Peyer's patch (tissue), 4 donors: ENCODE measurements at regions not wholly inside any gene's neighbourhood (a gene's known extent, or its start where the extent isn't known, plus 50 kb on each side); places are given as distances from the start of the nearest gene placed in this dataset.

Source experiments
- POLR2A ChIP-seq, 2 donors: fragments of 450-650 bp; IDR thresholded peaks; one replicate each; pipeline ENCODE4 v1.5.1; 2017; ENCODE audit warnings: antibody characterized with exemption in 2 of 2, mild to moderate bottlenecking in 2 of 2, moderate library complexity in 2 of 2
- TF ChIP-seq, protein P1 (sequence below), 6 experiments: fragments of 450-650 bp in 4 of 6; fragments of 200-600 bp in 2 of 6; sonication (generic) in 1 of 6; IDR thresholded peaks; one replicate each; pipeline ENCODE4 v1.5.1; 2017 to 2019; ENCODE audit warnings: antibody characterized with exemption in 6 of 6, mild to moderate bottlenecking in 3 of 6, moderate library complexity in 1 of 6

DNA sequence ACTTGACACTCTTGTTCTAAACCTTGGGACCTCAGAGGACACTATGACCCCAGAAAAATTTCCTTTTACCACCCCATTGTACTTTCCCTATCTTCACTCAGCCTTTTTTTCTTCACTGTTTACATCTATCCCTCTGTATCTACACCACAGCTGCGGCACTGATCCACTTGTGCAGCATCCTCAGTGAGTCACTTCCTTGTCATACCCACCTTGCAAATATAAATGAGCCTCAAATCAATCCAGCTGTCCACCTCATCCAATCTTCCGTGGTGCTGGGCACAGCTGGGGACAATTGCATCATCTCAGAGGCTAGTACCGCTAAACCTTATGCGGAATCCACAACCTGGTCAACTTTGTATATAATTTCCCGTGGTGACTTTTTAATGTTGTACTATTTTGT is 710.5 kb downstream of the QKI start:
- TF ChIP-seq POLR2A (IDR thresholded peaks at IDR 0.05): no peak
- TF ChIP-seq, protein P1, sequence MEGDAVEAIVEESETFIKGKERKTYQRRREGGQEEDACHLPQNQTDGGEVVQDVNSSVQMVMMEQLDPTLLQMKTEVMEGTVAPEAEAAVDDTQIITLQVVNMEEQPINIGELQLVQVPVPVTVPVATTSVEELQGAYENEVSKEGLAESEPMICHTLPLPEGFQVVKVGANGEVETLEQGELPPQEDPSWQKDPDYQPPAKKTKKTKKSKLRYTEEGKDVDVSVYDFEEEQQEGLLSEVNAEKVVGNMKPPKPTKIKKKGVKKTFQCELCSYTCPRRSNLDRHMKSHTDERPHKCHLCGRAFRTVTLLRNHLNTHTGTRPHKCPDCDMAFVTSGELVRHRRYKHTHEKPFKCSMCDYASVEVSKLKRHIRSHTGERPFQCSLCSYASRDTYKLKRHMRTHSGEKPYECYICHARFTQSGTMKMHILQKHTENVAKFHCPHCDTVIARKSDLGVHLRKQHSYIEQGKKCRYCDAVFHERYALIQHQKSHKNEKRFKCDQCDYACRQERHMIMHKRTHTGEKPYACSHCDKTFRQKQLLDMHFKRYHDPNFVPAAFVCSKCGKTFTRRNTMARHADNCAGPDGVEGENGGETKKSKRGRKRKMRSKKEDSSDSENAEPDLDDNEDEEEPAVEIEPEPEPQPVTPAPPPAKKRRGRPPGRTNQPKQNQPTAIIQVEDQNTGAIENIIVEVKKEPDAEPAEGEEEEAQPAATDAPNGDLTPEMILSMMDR (IDR thresholded peaks at IDR 0.05): no peak
